ENCODE measurements at regions not wholly inside any gene's neighbourhood (a gene's known extent, or its start where the extent isn't known, plus 50 kb on each side); places are given as distances from the start of the nearest gene placed in this dataset.

DNA sequence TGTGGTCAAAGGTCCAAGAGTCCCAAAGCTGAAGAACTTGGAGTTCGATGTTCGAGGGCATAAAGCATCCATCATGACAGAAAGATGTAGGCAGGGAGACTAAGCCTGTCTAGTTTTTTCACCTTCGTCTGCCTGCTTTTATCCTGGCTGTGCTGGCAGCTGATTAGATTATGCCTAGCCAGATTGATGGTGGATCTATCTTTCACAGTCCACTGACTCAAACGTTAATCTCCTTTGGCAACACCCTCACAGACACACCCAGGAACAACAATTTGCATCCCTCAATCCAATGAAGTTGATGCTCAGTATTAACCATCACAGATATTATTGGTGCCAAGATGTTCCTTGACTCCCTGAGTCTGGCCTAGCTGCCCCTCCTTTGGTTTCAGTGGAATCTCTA lies 530.8 kb upstream of the CLINT1 start:
- H4K20me1 ChIP-seq (ENCODE audit: control insufficient read depth, insufficient read depth) = no peaks in the 10 kb centered on the region
- no peaks in the 10 kb centered on the region for H3K27me3 ChIP-seq (replicated peaks in 1 of 2; ENCODE audit: control insufficient read depth in 2 of 2, insufficient read depth in 2 of 2, low read length in 1 of 2)
- H3K4me1 ChIP-seq (ENCODE audit: control insufficient read depth, insufficient read depth, low read length) = no peaks in the 10 kb centered on the region
- ChIA-PET RAD21 (ENCODE audit: unreplicated experiment) (interaction anchor here (1.1 to 1.4 kb wide), 2 partner anchors 18 to 45 kb away, joined by 3 to 7 read pairs; no protein-coding TSS in a partner anchor), SMC1A (ENCODE audit: uncharacterized antibody, unreplicated experiment) (no interaction called here), CTCF (interaction anchor here (0.9 kb wide), 1 partner anchor 68 kb away, joined by 3 read pairs; no protein-coding TSS in a partner anchor), POLR2A (no interaction called here)
- 17% methylated on average over 4 of the region's 4 CpGs for WGBS (ENCODE audit: insufficient coverage, insufficient replicate concordance, low lambda C conversion rate, missing lambda C conversion rate)
- intact Hi-C loops (cut with micrococcal nuclease; ENCODE audit: unreplicated experiment) (loop anchor here (10.0 kb wide), 1 partner anchor 715 kb away; no protein-coding TSS in a partner anchor), in situ Hi-C loops (cut with MboI) (no loop called here)
- FAIRE-seq (no peak), DNase-seq (ENCODE audit: low read depth, low spot score) (no peak), ATAC-seq (no peak)
- no peak overlapping the region for H3K9ac ChIP-seq (ENCODE audit: control insufficient read depth, insufficient read depth, low read length)
- BruUV-seq (replicated peaks) = no TSS peak
- H3K4me2 ChIP-seq (ENCODE audit: control insufficient read depth, insufficient read depth) = no peak overlapping the region
- H2AFZ ChIP-seq (ENCODE audit: control insufficient read depth, low read depth, low read length) = no peak overlapping the region
- no peak overlapping the region for H3K27ac ChIP-seq (ENCODE audit: control insufficient read depth, insufficient read depth)
- no peak overlapping the region for H3K4me3 ChIP-seq
- H3K79me2 ChIP-seq (ENCODE audit: control insufficient read depth, insufficient read depth, low read length) = no peaks in the 10 kb centered on the region
- no peaks in the 10 kb centered on the region for H3K36me3 ChIP-seq (ENCODE audit: control insufficient read depth in 2 of 2, insufficient read depth in 2 of 2, low read length in 1 of 2)
- no peak for TF ChIP-seq CREB1 (IDR thresholded peaks at IDR 0.05; ENCODE audit: low read depth)
- peaks cover 5% of the 10 kb centered on the region; the same call in 1 of the 3 replicates for H3K9me3 ChIP-seq (replicated peaks; ENCODE audit: control insufficient read depth, insufficient read depth, low read length)

- ChIA-PET RAD21 (ENCODE audit: unreplicated experiment) (interaction anchor here (1.6 kb wide), 1 partner anchor 34 kb away, joined by 3 read pairs; no protein-coding TSS in a partner anchor), POLR2A (no interaction called here), CTCF (no interaction called here), SMC1A (ENCODE audit: uncharacterized antibody, unreplicated experiment) (interaction anchor here (0.6 to 1.6 kb wide), 3 partner anchors 14 to 176 kb away, joined by 3 to 6 read pairs (median 3); no protein-coding TSS in a partner anchor)
- no peaks in the 10 kb centered on the region for H3K79me2 ChIP-seq (ENCODE audit: control insufficient read depth, insufficient read depth, low read length)
- FAIRE-seq (no peak), DNase-seq (ENCODE audit: low read depth, low spot score) (no peak), ATAC-seq (no peak)
- no peaks in the 10 kb centered on the region for H3K27me3 ChIP-seq (replicated peaks in 1 of 2; ENCODE audit: control insufficient read depth in 2 of 2, insufficient read depth in 2 of 2, low read length in 1 of 2)
- no peak overlapping the region for H3K4me2 ChIP-seq (ENCODE audit: control insufficient read depth, insufficient read depth)
- in situ Hi-C loops (cut with MboI) (no loop called here), intact Hi-C loops (cut with micrococcal nuclease; ENCODE audit: unreplicated experiment) (no loop called here)
- no TSS peak for BruUV-seq (replicated peaks)
- no peak overlapping the region for H3K9ac ChIP-seq (ENCODE audit: control insufficient read depth, insufficient read depth, low read length)
- H3K4me1 ChIP-seq (ENCODE audit: control insufficient read depth, insufficient read depth, low read length) = no peaks in the 10 kb centered on the region
- no peak overlapping the region for H2AFZ ChIP-seq (ENCODE audit: control insufficient read depth, low read depth, low read length)
- no peaks in the 10 kb centered on the region for H4K20me1 ChIP-seq (ENCODE audit: control insufficient read depth, insufficient read depth)
- peaks cover 5% of the 10 kb centered on the region; the same call in 1 of the 3 replicates for H3K9me3 ChIP-seq (replicated peaks; ENCODE audit: control insufficient read depth, insufficient read depth, low read length)
- no peak overlapping the region for H3K4me3 ChIP-seq
- no peaks in the 10 kb centered on the region for H3K36me3 ChIP-seq (ENCODE audit: control insufficient read depth in 2 of 2, insufficient read depth in 2 of 2, low read length in 1 of 2)
- WGBS (ENCODE audit: insufficient coverage, insufficient replicate concordance, low lambda C conversion rate, missing lambda C conversion rate) = 88% methylated on average over 9 of the region's 9 CpGs
- H3K27ac ChIP-seq (ENCODE audit: control insufficient read depth, insufficient read depth) = no peak overlapping the region
- TF ChIP-seq SRF (IDR thresholded peaks at IDR 0.05; ENCODE audit: low read depth in 2 of 2, low read length in 2 of 2) = no peak
- no peak for TF ChIP-seq HDGF (IDR thresholded peaks at IDR 0.05)
- TF ChIP-seq, protein P1, sequence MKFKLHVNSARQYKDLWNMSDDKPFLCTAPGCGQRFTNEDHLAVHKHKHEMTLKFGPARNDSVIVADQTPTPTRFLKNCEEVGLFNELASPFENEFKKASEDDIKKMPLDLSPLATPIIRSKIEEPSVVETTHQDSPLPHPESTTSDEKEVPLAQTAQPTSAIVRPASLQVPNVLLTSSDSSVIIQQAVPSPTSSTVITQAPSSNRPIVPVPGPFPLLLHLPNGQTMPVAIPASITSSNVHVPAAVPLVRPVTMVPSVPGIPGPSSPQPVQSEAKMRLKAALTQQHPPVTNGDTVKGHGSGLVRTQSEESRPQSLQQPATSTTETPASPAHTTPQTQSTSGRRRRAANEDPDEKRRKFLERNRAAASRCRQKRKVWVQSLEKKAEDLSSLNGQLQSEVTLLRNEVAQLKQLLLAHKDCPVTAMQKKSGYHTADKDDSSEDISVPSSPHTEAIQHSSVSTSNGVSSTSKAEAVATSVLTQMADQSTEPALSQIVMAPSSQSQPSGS (IDR thresholded peaks at IDR 0.05; ENCODE audit: low read length) = no peak
- no peak for TF ChIP-seq BACH1 (IDR thresholded peaks at IDR 0.05; ENCODE audit: borderline replicate concordance)
- TF ChIP-seq SMARCA5 (IDR thresholded peaks at IDR 0.05) = no peak
- TF ChIP-seq PKNOX1 (IDR thresholded peaks at IDR 0.05) = no peak
- no peak for TF ChIP-seq SMAD1 (IDR thresholded peaks at IDR 0.05; ENCODE audit: low read depth, partially characterized antibody)
- no peak for TF ChIP-seq KLF5 (IDR thresholded peaks at IDR 0.05; ENCODE audit: partially characterized antibody)
- no peak for TF ChIP-seq POLR2AphosphoS2 (IDR thresholded peaks at IDR 0.05; ENCODE audit: low read depth, low read length)
- TF ChIP-seq JUND (IDR thresholded peaks at IDR 0.05; ENCODE audit: low read depth, low read length) = no peak
- TF ChIP-seq, protein P2, sequence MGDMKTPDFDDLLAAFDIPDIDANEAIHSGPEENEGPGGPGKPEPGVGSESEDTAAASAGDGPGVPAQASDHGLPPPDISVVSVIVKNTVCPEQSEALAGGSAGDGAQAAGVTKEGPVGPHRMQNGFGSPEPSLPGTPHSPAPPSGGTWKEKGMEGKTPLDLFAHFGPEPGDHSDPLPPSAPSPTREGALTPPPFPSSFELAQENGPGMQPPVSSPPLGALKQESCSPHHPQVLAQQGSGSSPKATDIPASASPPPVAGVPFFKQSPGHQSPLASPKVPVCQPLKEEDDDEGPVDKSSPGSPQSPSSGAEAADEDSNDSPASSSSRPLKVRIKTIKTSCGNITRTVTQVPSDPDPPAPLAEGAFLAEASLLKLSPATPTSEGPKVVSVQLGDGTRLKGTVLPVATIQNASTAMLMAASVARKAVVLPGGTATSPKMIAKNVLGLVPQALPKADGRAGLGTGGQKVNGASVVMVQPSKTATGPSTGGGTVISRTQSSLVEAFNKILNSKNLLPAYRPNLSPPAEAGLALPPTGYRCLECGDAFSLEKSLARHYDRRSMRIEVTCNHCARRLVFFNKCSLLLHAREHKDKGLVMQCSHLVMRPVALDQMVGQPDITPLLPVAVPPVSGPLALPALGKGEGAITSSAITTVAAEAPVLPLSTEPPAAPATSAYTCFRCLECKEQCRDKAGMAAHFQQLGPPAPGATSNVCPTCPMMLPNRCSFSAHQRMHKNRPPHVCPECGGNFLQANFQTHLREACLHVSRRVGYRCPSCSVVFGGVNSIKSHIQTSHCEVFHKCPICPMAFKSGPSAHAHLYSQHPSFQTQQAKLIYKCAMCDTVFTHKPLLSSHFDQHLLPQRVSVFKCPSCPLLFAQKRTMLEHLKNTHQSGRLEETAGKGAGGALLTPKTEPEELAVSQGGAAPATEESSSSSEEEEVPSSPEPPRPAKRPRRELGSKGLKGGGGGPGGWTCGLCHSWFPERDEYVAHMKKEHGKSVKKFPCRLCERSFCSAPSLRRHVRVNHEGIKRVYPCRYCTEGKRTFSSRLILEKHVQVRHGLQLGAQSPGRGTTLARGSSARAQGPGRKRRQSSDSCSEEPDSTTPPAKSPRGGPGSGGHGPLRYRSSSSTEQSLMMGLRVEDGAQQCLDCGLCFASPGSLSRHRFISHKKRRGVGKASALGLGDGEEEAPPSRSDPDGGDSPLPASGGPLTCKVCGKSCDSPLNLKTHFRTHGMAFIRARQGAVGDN (IDR thresholded peaks at IDR 0.05) = no peak
Observed at GRCh38 chr5:158388021-158388420, 529.1 kb upstream of the CLINT1 start.
